Fibroblast of lung (primary cell): ENCODE measurements at regions not wholly inside any gene's neighbourhood (a gene's known extent, or its start where the extent isn't known, plus 50 kb on each side); places are given as distances from the start of the nearest gene placed in this dataset.

Source experiments
- EZH2 ChIP-seq: IDR thresholded peaks from 2 replicates; pipeline ENCODE4 v1.5.1; 2012; ENCODE audit warnings: low read length, control low read depth, mild to moderate bottlenecking; ENCODE audit errors: missing control alignments
- TF ChIP-seq, protein P1 (sequence below), 2 donors: IDR thresholded peaks in 1 of 2; conservative IDR thresholded peaks in 1 of 2; 1 replicate in 1 of 2; 2 replicates in 1 of 2; pipeline ENCODE4 v1.5.1; 2011 to 2012; ENCODE audit warnings: low read length in 2 of 2, control low read depth in 1 of 2, inconsistent platforms in 1 of 2, low read depth in 1 of 2, mild to moderate bottlenecking in 1 of 2

DNA sequence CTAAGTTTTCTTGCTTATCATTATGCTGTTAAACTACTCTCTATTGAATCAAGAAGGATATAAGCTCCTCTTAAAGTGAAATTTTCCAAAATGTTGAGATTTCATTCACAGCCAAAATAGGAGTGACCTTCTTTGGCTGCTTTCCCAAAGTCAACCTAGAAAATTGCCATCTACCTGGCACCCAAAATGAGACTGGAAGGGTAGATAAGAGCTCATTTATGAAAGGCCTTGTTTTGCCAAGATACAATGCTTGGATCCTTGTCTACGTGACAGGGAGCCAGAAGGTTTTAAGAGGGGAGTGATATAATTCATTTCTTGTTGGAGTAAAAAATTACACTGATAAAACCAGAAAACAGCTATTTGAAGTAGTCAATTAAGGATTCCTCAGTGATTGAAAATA, 287.1 kb downstream of the IZUMO3 start:
- TF ChIP-seq, protein P1, sequence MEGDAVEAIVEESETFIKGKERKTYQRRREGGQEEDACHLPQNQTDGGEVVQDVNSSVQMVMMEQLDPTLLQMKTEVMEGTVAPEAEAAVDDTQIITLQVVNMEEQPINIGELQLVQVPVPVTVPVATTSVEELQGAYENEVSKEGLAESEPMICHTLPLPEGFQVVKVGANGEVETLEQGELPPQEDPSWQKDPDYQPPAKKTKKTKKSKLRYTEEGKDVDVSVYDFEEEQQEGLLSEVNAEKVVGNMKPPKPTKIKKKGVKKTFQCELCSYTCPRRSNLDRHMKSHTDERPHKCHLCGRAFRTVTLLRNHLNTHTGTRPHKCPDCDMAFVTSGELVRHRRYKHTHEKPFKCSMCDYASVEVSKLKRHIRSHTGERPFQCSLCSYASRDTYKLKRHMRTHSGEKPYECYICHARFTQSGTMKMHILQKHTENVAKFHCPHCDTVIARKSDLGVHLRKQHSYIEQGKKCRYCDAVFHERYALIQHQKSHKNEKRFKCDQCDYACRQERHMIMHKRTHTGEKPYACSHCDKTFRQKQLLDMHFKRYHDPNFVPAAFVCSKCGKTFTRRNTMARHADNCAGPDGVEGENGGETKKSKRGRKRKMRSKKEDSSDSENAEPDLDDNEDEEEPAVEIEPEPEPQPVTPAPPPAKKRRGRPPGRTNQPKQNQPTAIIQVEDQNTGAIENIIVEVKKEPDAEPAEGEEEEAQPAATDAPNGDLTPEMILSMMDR (conservative IDR thresholded peaks at IDR 0.05 in 1 of 2, IDR thresholded peaks at IDR 0.05 in 1 of 2; ENCODE audit: low read depth in 1 of 2, low read length in 2 of 2) = no peak
- no peak for TF ChIP-seq EZH2
